B cell (primary cell): ENCODE measurements at regions not wholly inside any gene's neighbourhood (a gene's known extent, or its start where the extent isn't known, plus 50 kb on each side); places are given as distances from the start of the nearest gene placed in this dataset.

Source experiments
- ATAC-seq: fragments of 200-7000 bp; cut with Tn5 transposase; one replicate; pipeline ENCODE4 v1.10.0; 2021; ENCODE audit warnings: low read depth, mild to moderate bottlenecking, moderate number of reproducible peaks, moderate library complexity
- CTCF ChIA-PET: fragments of 350-600 bp; sonication (Branson Sonifier 250); formaldehyde crosslinking; loops from one replicate; lab custom pipeline; 2021; ENCODE audit warnings: antibody characterized with exemption, inconsistent platforms; lab: Charles Lee
- POLR2A ChIA-PET: fragments of 350-600 bp; sonication (Branson Sonifier 250); formaldehyde crosslinking; loops from one replicate; lab custom pipeline; 2021; ENCODE audit warnings: antibody characterized with exemption; lab: Charles Lee
- DNase-seq: peaks from one replicate; pipeline ENCODE4 v3.0.0; 2013
- H2AFZ ChIP-seq: 2 replicates; pipeline ENCODE4 v1.6.1; 2012; ENCODE audit warnings: mild to moderate bottlenecking, low read depth, low read length; ENCODE audit not compliant: insufficient read depth, poor library complexity, severe bottlenecking
- H3K27ac ChIP-seq, 2 donors: 1 replicate in 1 of 2; 2 replicates in 1 of 2; pipeline ENCODE4 v1.5.1; 2012 to 2013; ENCODE audit warnings: low read length in 2 of 2, mild to moderate bottlenecking in 2 of 2, moderate library complexity in 1 of 2
- H3K27me3 ChIP-seq, 4 experiments: fragments of 200-600 bp in 1 of 4; sonication (generic) in 1 of 4; replicated peaks in 1 of 4; 1 replicate in 2 of 4; 2 replicates in 2 of 4; pipeline versions ENCODE4 v1.6.1 to v1.7.0; 2013 to 2016; ENCODE audit warnings: low read length in 3 of 4, mild to moderate bottlenecking in 2 of 4, mixed read lengths in 1 of 4, moderate library complexity in 1 of 4; ENCODE audit not compliant: insufficient read depth in 4 of 4, control insufficient read depth in 3 of 4; ENCODE audit errors: control extremely low read depth in 1 of 4
- H3K36me3 ChIP-seq, 2 experiments: replicated peaks in 1 of 2; 1 replicate in 1 of 2; 2 replicates in 1 of 2; pipeline versions ENCODE4 v1.6.1 to v1.7.1; 2013; ENCODE audit warnings: low read length in 1 of 2; ENCODE audit not compliant: insufficient read depth in 2 of 2, control insufficient read depth in 1 of 2; ENCODE audit errors: control extremely low read depth in 1 of 2, extremely low read depth in 1 of 2
- H3K4me1 ChIP-seq, 2 donors: fragments of 200-600 bp in 1 of 2; sonication (generic) in 1 of 2; 1 replicate in 1 of 2; 2 replicates in 1 of 2; pipeline versions ENCODE4 v1.5.1 to v1.6.1; 2013 to 2017; ENCODE audit warnings: low read length in 2 of 2; ENCODE audit not compliant: control insufficient read depth in 2 of 2, insufficient read depth in 2 of 2
- H3K4me2 ChIP-seq: replicated peaks from 2 replicates; pipeline ENCODE3; 2012; ENCODE audit warnings: mild to moderate bottlenecking, low read depth, low read length; ENCODE audit not compliant: poor library complexity, severe bottlenecking
- H3K4me3 ChIP-seq, 5 experiments: fragments of 200-600 bp in 1 of 5; sonication (generic) in 1 of 5; 1 replicate in 3 of 5; 2 replicates in 2 of 5; pipeline versions ENCODE4 v1.5.1 to v1.7.0; 2011 to 2016; ENCODE audit warnings: low read length in 4 of 5, mild to moderate bottlenecking in 4 of 5, low read depth in 2 of 5, control low read depth in 1 of 5, moderate library complexity in 1 of 5; ENCODE audit not compliant: insufficient read depth in 1 of 5; ENCODE audit errors: control extremely low read depth in 1 of 5, extremely low read depth in 1 of 5
- H3K79me2 ChIP-seq: fragments of 200-600 bp; sonication (generic); one replicate; pipeline ENCODE4 v1.6.0; 2016; ENCODE audit warnings: low read length; ENCODE audit not compliant: control insufficient read depth, insufficient read depth
- H3K9ac ChIP-seq: fragments of 200-600 bp; sonication (generic); 2 replicates; pipeline ENCODE4 v1.6.1; 2017; ENCODE audit warnings: mild to moderate bottlenecking, low read length, moderate library complexity
- H3K9me3 ChIP-seq, 3 donors: one replicate each; pipeline versions ENCODE4 v1.6.1 to v1.7.1; 2013; ENCODE audit warnings: low read length in 2 of 3; ENCODE audit not compliant: control insufficient read depth in 2 of 3, insufficient read depth in 1 of 3; ENCODE audit errors: control extremely low read depth in 1 of 3
- H4K20me1 ChIP-seq: 2 replicates; pipeline ENCODE4 v1.6.0; 2012; ENCODE audit warnings: mild to moderate bottlenecking, low read length; ENCODE audit not compliant: insufficient read depth, control insufficient read depth, poor library complexity, severe bottlenecking
- H3K27ac Mint-ChIP-seq: one replicate; pipeline ENCODE4 v1.8.0; 2021; ENCODE audit warnings: mixed read lengths
- H3K27me3 Mint-ChIP-seq: one replicate; pipeline ENCODE4 v1.8.0; 2021; ENCODE audit warnings: mixed read lengths
- H3K4me1 Mint-ChIP-seq: one replicate; pipeline ENCODE4 v1.8.0; 2021; ENCODE audit warnings: mixed read lengths
- H3K4me3 Mint-ChIP-seq: one replicate; pipeline ENCODE4 v1.8.0; 2021; ENCODE audit warnings: mixed read lengths
- H3K9me3 Mint-ChIP-seq: one replicate; pipeline ENCODE4 v1.8.0; 2022; ENCODE audit warnings: mixed read lengths; ENCODE audit not compliant: insufficient read depth
- CTCF ChIP-seq: fragments of 200-600 bp; IDR thresholded peaks from one replicate; pipeline ENCODE4 v1.8.0; 2022; ENCODE audit warnings: antibody characterized with exemption, mild to moderate bottlenecking
- EZH2 ChIP-seq: IDR thresholded peaks from 2 replicates; pipeline ENCODE4 v1.6.1; 2012; ENCODE audit warnings: borderline replicate concordance, low read depth, mild to moderate bottlenecking, moderate library complexity, low read length; ENCODE audit not compliant: insufficient read depth, poor library complexity, severe bottlenecking
- WGBS: methylation state at CpG from one replicate; pipeline ENCODE4 v1.1.5; 2013; ENCODE audit warnings: missing lambda C conversion rate; ENCODE audit not compliant: insufficient coverage; 5-methylcytosine and 5-hydroxymethylcytosine counted together
- intact Hi-C: fragments of 100-400 bp; cut with micrococcal nuclease; formaldehyde crosslinking; loops from one replicate; pipeline ENCODE4 v1.10.0; 2022

- no peaks in the 10 kb centered on the region for H3K9me3 Mint-ChIP-seq
- Histone ChIP-seq H3K27ac (no peak overlapping the region), H3K4me1 (no peaks in the 10 kb centered on the region), H2AFZ (no peak overlapping the region), H3K9me3 (peaks cover 0 to 20% (median 0%) of the 10 kb centered on the region in 3 donors), H3K27me3 (peaks cover 0 to 5% (median 0%) of the 10 kb centered on the region in 4 experiments), H3K79me2 (no peaks in the 10 kb centered on the region), H4K20me1 (no peaks in the 10 kb centered on the region), H3K4me3 (no peak overlapping the region), H3K9ac (no peak overlapping the region), H3K36me3 (no peaks in the 10 kb centered on the region), H3K4me2 (no peak overlapping the region)
- WGBS = 88% methylated on average over 7 of the region's 10 CpGs
- DNase-seq = no peak
- ChIA-PET POLR2A (no interaction called here), CTCF (no interaction called here)
- ATAC-seq = no peak
- no peak overlapping the region for H3K27ac Mint-ChIP-seq
- no peak for TF ChIP-seq CTCF
- no peak for TF ChIP-seq EZH2
- H3K4me3 Mint-ChIP-seq = no peak overlapping the region
- peaks cover 5% of the 10 kb centered on the region for H3K27me3 Mint-ChIP-seq
- intact Hi-C loops = no loop called here
- H3K4me1 Mint-ChIP-seq = no peaks in the 10 kb centered on the region
Measured at GRCh38 chr20:57977141-57977540, 251.3 kb downstream of the ANKRD60 start.

GRCh38 chr20:57974863-57975262 is 253.6 kb downstream of the ANKRD60 start:
- Histone ChIP-seq H3K27me3 (peaks cover 0 to 3% (median 0%) of the 10 kb centered on the region in 4 experiments), H4K20me1 (no peaks in the 10 kb centered on the region), H3K36me3 (no peaks in the 10 kb centered on the region), H3K79me2 (no peaks in the 10 kb centered on the region), H3K4me2 (no peak overlapping the region), H3K9ac (no peak overlapping the region), H3K4me1 (no peaks in the 10 kb centered on the region), H3K27ac (no peak overlapping the region), H3K9me3 (peaks cover 0 to 21% (median 0%) of the 10 kb centered on the region in 3 donors), H3K4me3 (no peak overlapping the region), H2AFZ (no peak overlapping the region)
- Mint-ChIP-seq H3K4me1 (no peaks in the 10 kb centered on the region), H3K4me3 (no peak overlapping the region), H3K27ac (no peak overlapping the region), H3K27me3 (no peaks in the 10 kb centered on the region), H3K9me3 (no peaks in the 10 kb centered on the region)
- POLR2A ChIA-PET = no interaction called here
- WGBS = 85% methylated on average over 3 of the region's 3 CpGs
- ATAC-seq (no peak), DNase-seq (no peak)
- no peak for TF ChIP-seq CTCF
- TF ChIP-seq EZH2 = no peak
- intact Hi-C loops = no loop called here
- CTCF ChIA-PET = no interaction called here
